Type B pancreatic cell (in vitro differentiated cells): ENCODE measurements at regions not wholly inside any gene's neighbourhood (a gene's known extent, or its start where the extent isn't known, plus 50 kb on each side); places are given as distances from the start of the nearest gene placed in this dataset.

Experiments used
- DNase-seq: peaks from one replicate; pipeline ENCODE4 v3.0.0; 2021; ENCODE audit warnings: mixed read lengths; ENCODE audit not compliant: unreplicated experiment; ENCODE audit errors: extremely low spot score
- H3K27ac Mint-ChIP-seq: 2 replicates; pipeline ENCODE4 v1.8.0; 2021; ENCODE audit warnings: mild to moderate bottlenecking, mixed read lengths
- H3K27me3 Mint-ChIP-seq: 2 replicates; pipeline ENCODE4 v1.8.0; 2021; ENCODE audit warnings: mixed read lengths
- H3K36me3 Mint-ChIP-seq: 2 replicates; pipeline ENCODE4 v1.8.0; 2021; ENCODE audit warnings: mixed read lengths
- H3K4me1 Mint-ChIP-seq: one replicate; pipeline ENCODE4 v1.8.0; 2021; ENCODE audit warnings: mixed read lengths; ENCODE audit not compliant: unreplicated experiment
- H3K4me3 Mint-ChIP-seq: 2 replicates; pipeline ENCODE4 v1.8.0; 2021; ENCODE audit warnings: mild to moderate bottlenecking, mixed read lengths
- H3K9me3 Mint-ChIP-seq: 2 replicates; pipeline ENCODE4 v1.8.0; 2021; ENCODE audit warnings: mixed read lengths
- CTCF ChIP-seq: fragments of 200-600 bp; sonication (generic); conservative IDR thresholded peaks from 2 replicates; pipeline ENCODE4 v1.5.0; 2021; ENCODE audit warnings: antibody characterized with exemption, mild to moderate bottlenecking

GRCh38 chr10:60669501-60669900 is 108.8 kb upstream of the CDK1 start:
- Mint-ChIP-seq H3K9me3 (peaks cover 12% of the 10 kb centered on the region), H3K4me3 (no peak overlapping the region), H3K27me3 (no peaks in the 10 kb centered on the region), H3K4me1 (peaks cover 10% of the 10 kb centered on the region), H3K27ac (no peak overlapping the region), H3K36me3 (peaks cover 5% of the 10 kb centered on the region)
- no peak for DNase-seq
- no peak for TF ChIP-seq CTCF

GRCh38 chr10:60666221-60666620 is 112.1 kb upstream of the CDK1 start:
- no peak for TF ChIP-seq CTCF
- Mint-ChIP-seq H3K9me3 (peaks cover 7% of the 10 kb centered on the region), H3K27ac (no peak overlapping the region), H3K27me3 (no peaks in the 10 kb centered on the region), H3K4me1 (peaks cover 20% of the 10 kb centered on the region), H3K4me3 (no peak overlapping the region), H3K36me3 (peaks cover 2% of the 10 kb centered on the region)
- no peak for DNase-seq

- H3K4me1 Mint-ChIP-seq: peaks cover 20% of the 10 kb centered on the region
- TF ChIP-seq CTCF: no peak
- no peaks in the 10 kb centered on the region for H3K9me3 Mint-ChIP-seq
- no peak overlapping the region for H3K27ac Mint-ChIP-seq
- no peaks in the 10 kb centered on the region for H3K27me3 Mint-ChIP-seq
- no peaks in the 10 kb centered on the region for H3K36me3 Mint-ChIP-seq
- DNase-seq: no peak
- H3K4me3 Mint-ChIP-seq: no peak overlapping the region
Observed at GRCh38 chr10:60664859-60665258, 113.4 kb upstream of the CDK1 start.

- Mint-ChIP-seq H3K36me3 (no peaks in the 10 kb centered on the region), H3K4me3 (no peak overlapping the region), H3K27ac (no peak overlapping the region), H3K9me3 (no peaks in the 10 kb centered on the region), H3K4me1 (peaks cover 14% of the 10 kb centered on the region), H3K27me3 (no peaks in the 10 kb centered on the region)
- no peak for TF ChIP-seq CTCF
- no peak for DNase-seq
Observed at GRCh38 chr10:60663850-60664249, 114.4 kb upstream of the CDK1 start.

GRCh38 chr10:60662917-60663614 is 115.2 kb upstream of the CDK1 start:
- no peak for DNase-seq
- H3K4me1 Mint-ChIP-seq: peaks cover 11% of the 10 kb centered on the region
- H3K9me3 Mint-ChIP-seq: no peaks in the 10 kb centered on the region
- H3K27me3 Mint-ChIP-seq: no peaks in the 10 kb centered on the region
- TF ChIP-seq CTCF: no peak
- no peak overlapping the region for H3K4me3 Mint-ChIP-seq
- H3K27ac Mint-ChIP-seq: peak overlapping the region; percentile 44
- H3K36me3 Mint-ChIP-seq: no peaks in the 10 kb centered on the region
